PC-9 (cell line): ENCODE measurements at regions not wholly inside any gene's neighbourhood (a gene's known extent, or its start where the extent isn't known, plus 50 kb on each side); places are given as distances from the start of the nearest gene placed in this dataset.

Experiments used
- EZH2 ChIP-seq: fragments of 200-600 bp; sonication (generic); IDR thresholded peaks from 2 replicates; pipeline ENCODE4 v1.8.0; 2017; ENCODE audit warnings: antibody characterized with exemption, low read depth
- TF ChIP-seq, protein P1 (sequence below): fragments of 200-600 bp; sonication (generic); conservative IDR thresholded peaks from 2 replicates; pipeline ENCODE4 v1.6.1; 2017; ENCODE audit warnings: mixed run types, antibody characterized with exemption, mild to moderate bottlenecking, moderate library complexity

DNA sequence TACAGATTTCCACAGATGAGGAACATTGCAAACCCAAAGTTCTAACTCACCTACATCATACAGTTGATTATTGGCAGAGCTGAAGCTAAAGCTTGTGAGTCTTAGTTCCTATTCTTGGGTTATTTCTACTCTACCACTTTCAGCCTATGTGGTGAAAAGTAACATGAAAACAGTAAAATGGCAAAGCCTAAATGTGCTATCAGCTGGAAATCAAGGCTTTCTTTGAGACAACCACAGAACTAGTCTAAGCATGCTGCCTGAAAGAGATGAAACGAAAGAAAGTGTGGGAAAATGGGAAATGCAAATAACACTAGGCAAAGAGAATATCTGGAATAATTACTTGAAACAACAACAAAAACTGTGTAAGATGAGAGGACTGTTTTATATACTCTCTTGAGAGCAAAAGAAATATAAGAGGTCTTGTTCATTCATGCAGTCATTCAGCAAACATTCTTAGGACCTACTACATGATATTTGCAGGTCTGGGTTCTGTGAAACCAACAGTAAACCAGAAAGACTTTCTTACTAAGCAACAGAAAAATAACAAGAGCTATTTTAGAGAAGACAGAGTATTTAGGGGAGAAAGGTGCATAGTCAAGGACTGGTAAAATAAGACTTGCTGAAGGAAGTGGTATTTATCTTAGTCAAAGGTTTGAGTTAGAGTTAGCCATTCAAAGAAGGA is 437.1 kb downstream of the HTR7 start:
- TF ChIP-seq, protein P1, sequence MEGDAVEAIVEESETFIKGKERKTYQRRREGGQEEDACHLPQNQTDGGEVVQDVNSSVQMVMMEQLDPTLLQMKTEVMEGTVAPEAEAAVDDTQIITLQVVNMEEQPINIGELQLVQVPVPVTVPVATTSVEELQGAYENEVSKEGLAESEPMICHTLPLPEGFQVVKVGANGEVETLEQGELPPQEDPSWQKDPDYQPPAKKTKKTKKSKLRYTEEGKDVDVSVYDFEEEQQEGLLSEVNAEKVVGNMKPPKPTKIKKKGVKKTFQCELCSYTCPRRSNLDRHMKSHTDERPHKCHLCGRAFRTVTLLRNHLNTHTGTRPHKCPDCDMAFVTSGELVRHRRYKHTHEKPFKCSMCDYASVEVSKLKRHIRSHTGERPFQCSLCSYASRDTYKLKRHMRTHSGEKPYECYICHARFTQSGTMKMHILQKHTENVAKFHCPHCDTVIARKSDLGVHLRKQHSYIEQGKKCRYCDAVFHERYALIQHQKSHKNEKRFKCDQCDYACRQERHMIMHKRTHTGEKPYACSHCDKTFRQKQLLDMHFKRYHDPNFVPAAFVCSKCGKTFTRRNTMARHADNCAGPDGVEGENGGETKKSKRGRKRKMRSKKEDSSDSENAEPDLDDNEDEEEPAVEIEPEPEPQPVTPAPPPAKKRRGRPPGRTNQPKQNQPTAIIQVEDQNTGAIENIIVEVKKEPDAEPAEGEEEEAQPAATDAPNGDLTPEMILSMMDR = no peak
- no peak for TF ChIP-seq EZH2
